Stimulated activated CD4-positive, alpha-beta T cell treated with anti-CD3 and anti-CD28 coated beads, Interleukin-4, amount 100 ng/mL, for 1 hour (primary cell): ENCODE measurements at regions not wholly inside any gene's neighbourhood (a gene's known extent, or its start where the extent isn't known, plus 50 kb on each side); places are given as distances from the start of the nearest gene placed in this dataset.

Source experiments
- DNase-seq: peaks from one replicate; pipeline ENCODE4 v3.0.0-alpha.2; 2020

DNA sequence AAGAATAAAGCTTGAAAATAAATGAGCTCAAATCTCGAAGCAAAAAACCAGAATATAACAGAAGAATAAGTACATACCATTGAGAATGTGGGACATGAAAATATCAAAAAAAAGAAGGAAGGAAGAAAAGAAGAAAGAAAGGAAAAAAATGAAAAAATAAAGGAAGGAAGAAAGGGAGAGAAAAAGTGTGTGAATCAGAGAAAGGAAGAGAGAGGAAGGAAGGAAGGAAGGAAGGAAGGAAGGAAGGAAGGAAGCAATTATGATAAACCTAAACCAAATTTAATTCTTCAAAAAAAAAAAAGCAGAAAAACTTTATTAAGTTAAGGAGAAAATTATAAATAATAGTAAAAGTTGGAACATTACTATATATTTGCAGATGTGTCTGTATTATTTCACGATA, 949.8 kb downstream of the NLGN4X start:
- no peak for DNase-seq

DNA sequence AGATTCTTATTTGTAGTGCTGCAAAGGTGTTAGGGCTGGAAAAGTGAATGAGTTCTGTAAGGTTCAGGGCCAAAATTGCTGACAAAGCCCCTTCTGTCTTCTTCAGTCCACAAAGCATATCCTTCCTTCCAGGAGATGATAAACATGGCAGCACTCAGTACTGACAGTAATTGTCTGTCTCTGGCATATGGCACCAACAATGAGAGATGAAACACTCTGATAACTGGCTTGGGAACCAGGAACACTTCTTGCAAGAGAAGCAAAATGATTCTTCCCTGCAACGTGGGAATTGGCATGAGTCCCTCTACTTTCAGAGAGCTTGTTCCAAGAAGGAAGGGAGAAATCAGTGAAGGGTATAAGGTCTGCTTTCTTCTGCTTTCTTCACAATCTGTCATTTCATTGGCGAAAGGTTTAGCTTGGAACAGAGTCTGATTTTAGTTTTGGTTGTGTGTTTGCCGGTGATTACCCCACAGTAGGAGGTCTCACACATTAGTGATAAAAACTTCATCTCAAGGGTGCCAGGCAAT, 963.3 kb downstream of the NLGN4X start:
- DNase-seq: no peak

DNA sequence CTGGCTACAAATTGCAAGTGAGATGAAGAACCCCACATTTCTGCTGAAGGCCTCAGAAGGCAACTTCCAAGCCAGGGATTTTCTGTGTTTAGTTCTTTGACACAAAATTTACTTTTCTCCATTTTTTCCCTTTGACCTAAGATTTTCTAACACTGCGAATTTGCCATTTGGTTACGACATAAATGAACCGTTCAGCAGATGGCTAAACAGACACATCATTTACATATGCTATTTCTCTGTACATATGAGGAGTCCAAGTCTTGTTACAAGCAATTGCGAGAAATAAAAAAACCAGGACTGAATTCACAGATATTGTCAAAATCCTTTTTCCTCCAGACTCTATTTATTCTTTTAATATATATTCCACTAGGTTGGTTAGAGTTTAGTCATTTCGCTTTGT, 978.6 kb downstream of the NLGN4X start:
- no peak for DNase-seq

DNA sequence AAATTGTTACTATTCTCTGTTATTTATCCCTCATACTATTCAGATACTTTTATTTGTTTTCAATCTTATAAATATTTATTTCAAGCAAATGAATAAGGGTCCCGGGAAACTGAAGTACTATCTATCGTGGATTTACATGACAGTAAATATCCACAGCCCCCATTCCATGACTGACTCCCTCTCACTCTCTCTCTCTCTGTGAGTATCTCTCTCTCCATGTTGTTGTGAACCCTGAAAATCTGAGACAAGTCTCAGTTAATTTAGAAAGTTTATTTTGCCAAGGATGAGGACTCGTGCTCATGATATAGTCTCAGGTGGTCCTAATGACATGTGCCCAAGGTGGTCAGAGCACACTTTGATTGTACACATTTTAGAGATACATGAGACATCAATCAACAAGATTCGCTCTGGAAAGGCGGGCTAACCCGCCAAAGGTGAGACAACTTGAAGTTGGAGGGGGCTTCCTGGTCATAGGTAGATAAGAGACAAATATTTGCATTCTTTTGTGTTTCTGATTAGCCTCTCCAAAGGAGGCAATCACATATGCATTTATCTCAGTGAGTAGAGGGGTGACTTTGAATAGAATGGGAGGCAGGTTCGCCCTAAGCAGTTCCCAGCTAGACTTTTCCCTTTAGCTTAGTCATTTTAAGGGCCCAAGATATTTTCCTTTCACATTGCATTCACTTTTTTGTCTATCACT, 986.4 kb downstream of the NLGN4X start:
- no peak for DNase-seq

DNA sequence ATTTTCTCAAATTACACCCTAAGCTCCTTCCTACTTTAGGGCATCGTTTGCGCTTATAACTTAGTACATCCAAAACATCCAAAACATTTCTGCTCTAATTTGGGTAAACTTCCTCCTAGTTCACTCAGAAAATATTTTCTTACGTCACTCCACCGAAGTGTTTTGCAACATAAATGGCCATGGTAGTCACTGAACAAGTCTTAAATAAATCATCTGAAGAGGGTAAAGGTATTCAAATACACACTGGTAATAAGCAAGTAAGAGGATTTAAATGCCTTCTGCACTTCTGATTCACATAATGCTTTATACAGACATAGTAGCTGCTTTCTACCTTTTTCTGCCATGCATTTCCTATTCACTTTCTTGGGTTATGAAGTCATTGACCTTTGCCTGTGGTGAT, 991.9 kb downstream of the NLGN4X start:
- DNase-seq: no peak

DNA sequence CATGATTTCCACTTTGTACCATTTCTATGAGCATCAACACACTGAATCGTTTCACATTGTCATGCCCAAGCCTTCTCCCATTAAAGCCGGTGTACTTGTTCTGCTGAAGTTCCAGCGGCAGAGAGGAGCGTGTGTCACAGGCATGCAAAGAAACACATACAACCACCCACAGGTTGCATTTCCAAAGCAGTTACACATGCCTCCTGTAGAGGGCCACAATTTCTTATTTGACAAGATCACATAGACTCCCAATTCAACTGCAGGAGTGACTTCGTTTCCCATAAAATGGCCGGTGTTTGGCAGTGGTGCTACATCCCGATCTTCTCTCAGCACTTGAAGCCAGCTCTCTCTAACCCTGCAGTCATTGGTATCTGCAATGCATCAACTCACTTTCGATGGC, 992.6 kb downstream of the NLGN4X start:
- DNase-seq: no peak

DNA sequence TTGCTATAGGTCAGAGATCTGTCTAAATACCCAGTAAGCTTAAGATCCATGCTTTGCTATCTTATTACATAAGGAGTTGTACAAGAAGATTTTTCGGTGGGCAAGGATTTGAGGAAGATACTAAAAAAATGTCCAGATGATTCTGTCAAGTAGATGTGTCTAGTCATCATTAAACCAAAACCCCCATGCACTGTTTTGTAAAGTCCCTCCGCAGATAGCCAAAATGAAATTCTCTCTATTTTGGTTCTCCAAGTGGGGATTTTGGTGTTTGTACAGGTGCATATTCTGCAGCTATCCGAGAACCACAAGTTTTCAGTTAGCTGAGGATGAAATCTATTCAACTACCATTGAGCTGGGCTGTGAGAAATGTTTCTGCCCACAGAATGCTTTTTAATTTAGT, 994.8 kb downstream of the NLGN4X start:
- DNase-seq: no peak

DNA sequence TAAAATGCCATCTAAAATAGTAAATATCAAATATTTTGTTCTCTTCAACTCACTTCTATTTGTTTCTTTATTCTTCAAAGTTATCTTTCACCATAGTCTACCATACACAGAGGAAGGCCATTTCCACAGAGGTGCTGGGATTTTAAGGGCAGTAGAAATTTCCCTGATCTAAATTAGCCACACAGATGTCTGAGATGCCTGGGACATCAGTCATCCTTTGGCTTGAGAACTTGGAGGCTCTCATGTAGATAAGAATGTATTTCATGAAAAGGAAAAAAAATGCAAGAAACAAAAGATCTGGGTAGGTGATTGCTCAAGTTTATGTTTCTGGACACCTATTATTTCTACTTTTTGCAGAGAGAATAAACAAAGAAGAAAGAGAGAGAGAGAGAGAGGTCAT, 1008.2 kb downstream of the NLGN4X start:
- DNase-seq: no peak

DNA sequence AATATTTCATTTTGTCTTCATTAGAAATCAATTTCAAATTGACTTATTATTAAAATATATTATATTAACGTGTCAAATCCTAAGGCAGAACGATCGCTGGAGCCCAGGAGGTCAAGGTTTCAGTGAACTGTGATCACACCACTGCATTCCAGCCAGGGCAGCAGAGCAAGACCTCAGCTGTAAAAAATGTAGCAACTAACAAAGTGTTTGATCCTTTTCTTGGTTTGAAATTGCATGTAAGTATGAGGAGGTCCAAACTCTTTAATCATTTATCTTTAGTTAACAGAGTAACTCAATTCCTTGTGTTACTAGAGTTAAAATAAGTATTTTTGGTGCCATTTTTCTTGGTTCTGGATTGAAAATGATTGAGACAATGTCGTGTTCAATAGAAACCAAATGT, 1033.9 kb downstream of the NLGN4X start:
- no peak for DNase-seq

DNA sequence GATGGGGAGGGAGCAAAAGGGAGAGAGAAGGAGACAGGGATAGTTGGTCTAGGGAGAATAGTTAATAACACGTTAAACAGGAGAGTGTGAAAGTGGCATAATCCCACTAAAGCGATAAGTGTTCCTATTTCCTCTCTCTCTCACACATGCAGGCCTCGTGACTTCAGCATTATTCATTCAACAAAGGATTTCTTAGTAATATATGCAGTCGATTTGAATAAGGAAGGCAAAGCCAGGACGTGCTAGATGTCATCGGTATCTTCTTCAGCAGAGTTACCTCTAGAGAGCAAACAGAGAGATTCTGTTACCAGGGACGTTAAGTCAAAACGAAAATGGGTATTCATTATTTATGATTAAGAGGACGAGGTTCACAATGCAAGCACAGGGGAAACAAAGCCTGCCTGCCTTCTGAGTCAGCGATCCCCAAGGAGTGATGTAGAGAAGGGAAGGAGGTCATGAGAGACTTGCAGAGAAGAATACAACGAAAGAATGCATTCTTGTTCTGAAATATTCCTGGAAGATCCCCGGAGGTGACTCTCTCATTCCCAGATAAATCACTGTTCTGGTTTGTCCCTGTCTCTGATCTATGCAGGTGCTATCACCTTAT, 1048.4 kb downstream of the NLGN4X start:
- no peak for DNase-seq

DNA sequence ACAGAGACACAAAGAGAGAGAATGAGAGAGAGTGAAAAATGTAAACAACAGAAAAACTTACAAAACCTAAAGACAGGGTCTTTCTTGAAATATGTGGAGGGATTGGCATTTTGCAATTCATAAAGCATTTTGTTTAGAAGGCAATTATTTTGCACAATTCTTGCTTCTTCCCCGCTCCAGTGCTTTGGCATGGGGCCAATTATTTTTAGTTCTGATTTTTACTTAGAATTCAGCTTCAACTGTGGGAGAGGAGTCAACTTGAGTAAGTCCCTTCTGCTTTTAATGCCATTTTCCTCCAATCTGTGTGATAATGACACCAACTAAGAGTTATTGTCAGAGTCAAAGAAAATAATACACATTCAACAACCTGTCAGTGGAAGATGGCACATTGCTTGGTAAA, 1051.9 kb downstream of the NLGN4X start:
- DNase-seq: no peak

DNA sequence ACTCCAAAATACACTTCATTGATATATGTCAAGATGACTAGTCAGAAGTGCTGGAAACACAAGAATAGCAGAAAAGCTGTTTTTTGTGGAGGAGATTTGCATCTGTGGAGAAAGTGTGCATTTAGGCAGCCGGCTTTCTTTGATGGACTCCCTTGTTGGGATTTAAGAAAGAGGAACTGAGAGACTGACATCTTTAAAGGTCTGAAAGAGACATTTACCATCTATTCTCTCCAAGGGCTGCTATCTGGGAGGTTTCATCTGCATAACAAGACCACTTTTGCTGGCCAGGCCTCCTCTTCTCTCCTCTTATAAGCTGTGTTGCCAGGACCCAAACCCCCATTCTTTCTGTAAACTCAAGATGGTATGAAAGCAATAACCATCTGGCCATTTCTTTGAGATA, 1065.0 kb downstream of the NLGN4X start:
- DNase-seq: no peak

DNA sequence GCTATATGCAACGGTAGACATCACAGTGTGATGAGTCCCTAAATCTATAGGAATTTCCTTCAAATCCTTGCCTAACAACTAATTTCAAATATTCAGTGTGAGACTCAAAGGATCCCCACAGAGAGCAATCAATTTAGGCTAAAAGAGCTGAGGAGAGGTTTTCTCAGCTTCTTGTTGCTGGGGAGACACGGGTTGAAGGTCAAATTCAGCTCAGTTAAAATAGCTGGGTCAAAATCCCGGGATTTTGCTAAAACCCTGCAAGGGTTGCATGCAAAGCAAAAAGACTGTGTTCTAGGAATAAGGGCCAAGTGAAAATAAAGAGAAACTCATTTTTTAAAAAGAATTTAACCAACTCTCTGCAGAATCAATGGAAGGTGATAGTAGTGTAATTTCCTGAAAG, 1073.4 kb downstream of the NLGN4X start:
- DNase-seq: no peak

DNA sequence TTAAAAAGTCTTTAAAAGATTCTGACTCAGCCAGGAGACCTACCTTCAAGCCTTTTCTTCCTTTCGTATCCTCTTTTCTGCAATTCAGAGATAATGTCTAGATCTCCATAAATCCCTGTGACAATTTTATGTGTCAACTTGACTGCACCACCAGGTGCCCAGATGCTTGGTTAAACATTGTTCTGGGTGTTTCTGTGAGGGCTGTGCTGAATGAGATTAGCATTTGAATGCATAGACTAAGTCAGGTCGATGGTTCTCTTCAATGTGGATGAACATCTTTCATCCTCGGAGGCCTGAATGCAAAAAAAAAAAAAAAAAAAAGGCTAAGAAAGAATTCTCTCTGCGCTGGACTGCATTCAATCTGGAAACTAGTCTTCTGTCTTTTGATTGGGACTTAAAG, 1082.7 kb downstream of the NLGN4X start:
- no peak for DNase-seq

DNA sequence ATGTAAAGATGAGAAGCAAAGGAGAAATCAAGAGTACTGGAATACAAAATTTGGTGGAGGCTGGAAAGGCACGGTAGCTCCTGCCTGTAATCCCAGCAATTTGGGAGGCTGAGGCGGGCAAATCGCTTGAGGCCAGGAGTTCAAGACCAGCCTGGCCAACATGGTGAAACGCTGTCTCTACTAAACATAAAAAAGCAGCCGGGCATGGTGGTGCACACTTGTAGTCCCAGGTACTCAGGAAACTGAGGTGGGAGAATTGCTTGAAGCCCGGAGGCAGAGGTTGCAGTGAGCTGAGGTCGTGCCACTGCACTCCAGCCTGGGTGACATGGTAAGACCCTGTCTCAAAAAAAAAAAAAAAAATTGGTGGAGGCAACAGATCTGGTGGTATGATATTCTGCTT, 1086.0 kb downstream of the NLGN4X start:
- no peak for DNase-seq

DNA sequence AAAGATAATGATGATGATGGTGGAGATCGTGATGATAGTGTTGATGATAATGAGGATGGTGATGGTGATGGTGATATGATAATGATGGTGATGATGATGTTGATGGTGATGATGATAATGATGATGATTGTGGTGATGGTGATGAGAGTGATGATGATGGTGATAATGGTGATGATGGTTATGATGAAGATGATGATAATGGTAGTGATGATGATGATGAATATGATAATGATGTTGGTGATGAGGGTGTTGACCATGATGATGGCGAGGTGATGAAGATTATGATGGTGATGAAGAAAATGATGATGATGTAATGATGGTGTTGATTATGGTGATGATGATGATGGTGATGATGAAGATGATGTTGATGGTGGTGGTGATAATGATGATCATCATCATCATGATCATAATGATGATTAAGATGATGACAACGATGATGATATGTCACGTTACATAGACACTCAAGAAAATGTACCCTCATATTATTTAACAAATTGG, 1106.4 kb downstream of the NLGN4X start:
- DNase-seq: no peak

DNA sequence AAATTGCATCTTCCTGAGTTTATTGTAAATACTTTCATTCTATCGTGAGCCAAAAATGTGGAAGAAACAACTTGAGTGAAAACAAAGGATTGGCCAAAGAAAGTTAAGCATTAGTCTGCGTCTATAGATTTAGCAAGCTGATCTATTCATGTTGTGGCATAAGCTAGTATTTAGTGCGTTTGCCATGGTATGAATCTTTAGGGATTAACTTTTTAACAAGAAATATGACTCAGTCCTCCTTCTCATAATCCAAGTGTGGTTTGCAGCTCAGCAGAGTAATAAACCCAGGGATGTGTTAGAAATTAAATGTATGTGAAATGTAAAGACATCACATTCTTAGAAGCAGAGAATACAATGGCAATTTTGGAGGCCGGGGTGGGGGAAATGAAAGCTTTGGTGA, 1110.9 kb downstream of the NLGN4X start:
- DNase-seq: no peak

DNA sequence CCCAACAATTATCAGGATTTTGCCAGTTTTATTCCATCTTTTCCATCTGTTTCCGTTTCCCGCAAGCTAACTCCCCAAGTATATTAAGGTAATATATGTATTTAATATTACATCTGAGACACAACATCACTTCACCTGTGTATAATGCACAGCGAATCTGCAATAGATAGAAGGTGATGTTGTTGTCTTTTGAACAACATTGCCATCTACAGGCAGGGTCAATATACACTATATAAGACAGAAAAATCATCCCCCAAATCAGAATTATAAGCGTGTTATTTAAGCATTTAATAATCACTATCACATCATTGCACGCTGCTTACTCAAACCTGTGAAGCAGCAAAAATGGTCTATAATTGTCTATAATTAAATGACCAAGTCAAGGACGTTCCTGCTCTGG, 1115.5 kb downstream of the NLGN4X start:
- DNase-seq: no peak

DNA sequence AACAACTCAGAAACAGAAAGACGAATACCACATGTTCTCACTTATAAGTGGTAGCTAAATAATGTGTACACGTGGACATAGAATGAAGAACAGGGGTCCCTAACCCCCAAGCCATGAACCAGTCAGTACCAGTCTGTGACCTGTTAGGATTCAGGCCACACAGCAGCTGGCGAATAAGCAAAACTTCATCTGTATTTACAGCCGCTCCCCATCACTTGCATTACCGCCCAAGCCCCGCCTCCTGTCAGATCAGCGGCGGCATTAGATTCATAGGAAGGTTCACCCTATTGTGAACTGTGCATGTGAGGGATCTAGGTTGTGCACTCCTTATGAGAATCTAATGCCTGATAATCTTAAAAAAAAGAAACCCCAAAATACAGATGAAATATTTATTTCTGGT, 1128.7 kb downstream of the NLGN4X start:
- no peak for DNase-seq

DNA sequence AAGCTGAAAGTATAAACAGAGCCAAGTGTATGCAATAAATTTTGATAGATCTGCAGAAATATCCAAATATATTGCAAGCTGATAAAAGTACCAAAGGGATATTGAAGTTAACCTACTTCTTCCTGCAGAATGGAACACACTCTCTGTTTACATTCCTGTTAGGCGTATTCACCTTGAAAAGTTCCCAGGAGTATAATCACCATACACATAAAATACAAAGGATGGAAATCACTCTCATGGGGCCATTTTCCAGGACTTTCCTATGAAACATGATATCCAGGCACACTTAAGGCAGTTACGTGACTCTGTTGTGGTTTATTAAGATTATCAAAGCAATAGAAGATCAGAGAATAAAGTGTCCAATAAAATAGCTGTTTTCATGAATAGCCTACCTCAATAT, 1142.3 kb downstream of the NLGN4X start:
- DNase-seq: no peak

DNA sequence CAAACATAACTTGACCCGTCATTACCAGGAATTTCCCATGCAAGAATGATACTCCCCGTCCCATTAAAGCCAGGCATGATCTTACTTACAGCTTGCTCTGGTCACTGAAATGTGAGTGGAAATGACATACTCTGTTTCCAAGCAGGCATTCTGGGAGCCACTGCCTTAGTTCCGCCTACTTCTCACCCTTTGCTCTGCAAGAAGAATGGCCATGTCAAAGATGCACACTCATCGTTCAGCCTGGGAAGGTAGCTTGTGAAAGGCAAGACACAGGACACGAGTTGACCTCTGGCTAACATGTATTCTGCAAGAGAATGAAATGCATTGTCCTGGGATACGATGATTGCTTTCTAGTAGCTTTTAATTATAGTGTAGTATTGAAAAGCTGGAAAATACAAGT, 1144.4 kb downstream of the NLGN4X start:
- no peak for DNase-seq

DNA sequence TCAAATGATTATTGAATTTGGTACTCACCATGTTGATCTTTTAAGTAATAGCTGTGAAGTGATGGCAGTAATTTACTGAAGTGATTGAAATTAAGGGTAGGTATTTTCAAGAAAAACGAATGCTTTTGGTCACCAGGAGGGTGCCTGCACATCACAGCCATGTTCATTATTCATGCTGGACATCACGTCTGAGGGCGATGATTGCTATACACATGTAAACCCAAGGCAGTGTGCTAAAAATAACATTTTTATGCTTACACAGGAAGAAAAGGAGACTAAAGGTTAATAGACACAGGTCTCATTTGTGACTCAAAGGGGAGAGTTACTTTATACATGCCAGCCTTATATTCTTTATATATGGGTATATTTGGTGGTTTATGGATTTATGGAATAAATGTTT, 1146.0 kb downstream of the NLGN4X start:
- DNase-seq: no peak

DNA sequence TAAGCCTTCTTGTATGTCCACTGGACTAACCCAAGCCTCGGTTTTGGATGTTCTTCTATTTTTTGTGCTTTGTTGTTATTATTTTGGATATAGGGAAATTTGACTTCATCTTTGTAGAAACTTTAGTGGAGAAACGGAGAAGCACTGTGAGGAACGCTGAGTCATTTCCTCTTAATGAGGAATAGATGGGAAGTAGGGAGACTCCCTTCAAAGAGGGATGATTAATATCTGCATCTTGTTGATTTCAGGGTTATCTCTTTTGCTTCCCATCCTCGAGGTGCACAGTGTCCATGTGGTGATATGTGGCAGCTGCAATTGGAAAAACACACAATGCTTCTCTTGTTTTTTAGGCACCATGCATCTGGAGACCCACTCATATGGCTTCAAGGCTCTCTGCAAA, 1147.9 kb downstream of the NLGN4X start:
- DNase-seq: no peak

DNA sequence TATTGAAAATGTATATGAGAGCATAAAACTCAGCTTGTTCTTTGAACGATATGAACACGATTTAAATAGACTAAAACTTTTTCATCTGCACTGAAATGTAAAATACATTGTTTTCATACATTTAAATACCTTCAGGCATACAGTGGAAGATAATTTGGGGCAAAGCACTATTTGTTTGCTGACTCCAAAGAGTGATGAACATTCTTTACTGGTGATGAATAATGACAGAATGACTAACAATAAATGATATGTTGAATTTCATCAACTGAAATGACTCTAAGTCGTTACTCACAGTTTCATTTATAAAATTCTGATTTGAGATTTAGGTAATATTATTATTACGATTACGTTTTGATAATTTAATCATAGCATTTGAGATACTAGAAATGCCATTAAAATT, 1160.1 kb downstream of the NLGN4X start:
- no peak for DNase-seq

DNA sequence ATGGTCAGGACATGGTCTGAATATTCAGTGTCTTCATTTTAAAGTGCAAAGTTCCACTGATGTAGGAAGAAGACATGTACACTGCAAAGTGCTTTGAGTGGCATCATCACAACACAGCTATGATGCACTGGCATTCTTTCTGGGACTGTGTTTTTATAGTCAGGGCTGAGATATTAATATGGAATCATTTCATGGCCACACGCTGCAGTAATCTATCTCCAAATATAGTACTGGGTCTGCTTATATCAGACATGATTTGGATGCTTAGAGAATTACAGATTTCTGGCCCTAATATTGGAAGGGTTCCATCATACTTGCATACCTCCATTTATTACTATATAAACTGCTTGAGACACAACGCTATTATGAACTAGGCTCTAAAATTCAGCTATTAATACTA, 1170.9 kb downstream of the NLGN4X start:
- no peak for DNase-seq
